Testis (tissue), 2 donors: ENCODE measurements at regions not wholly inside any gene's neighbourhood (a gene's known extent, or its start where the extent isn't known, plus 50 kb on each side); places are given as distances from the start of the nearest gene placed in this dataset.
A peak's percentile ranks its signal among the peaks of the same experiment; 100 is the strongest.

ENCODE experiments used
- DNase-seq: peaks from one replicate; pipeline ENCODE4 v3.0.0-alpha.2; 2019
- H3K27ac ChIP-seq, 2 donors: fragments of 200-600 bp; sonication (generic); one replicate each; pipeline ENCODE4 v1.5.1; 2019
- H3K27me3 ChIP-seq: fragments of 200-600 bp; sonication (generic); one replicate; pipeline ENCODE4 v1.5.1; 2019
- H3K36me3 ChIP-seq: fragments of 200-600 bp; sonication (generic); one replicate; pipeline ENCODE4 v1.5.1; 2017; ENCODE audit warnings: low read depth; ENCODE audit errors: missing control alignments
- H3K4me1 ChIP-seq: fragments of 200-600 bp; sonication (generic); one replicate; pipeline ENCODE4 v1.5.1; 2019
- H3K4me3 ChIP-seq, 2 donors: fragments of 200-600 bp; sonication (generic); one replicate each; pipeline ENCODE4 v1.5.1; 2017 to 2019
- H3K9me3 ChIP-seq: fragments of 200-600 bp; sonication (generic); one replicate; pipeline ENCODE4 v1.5.1; 2017
- CTCF ChIP-seq, 3 experiments: fragments of 450-650 bp in 2 of 3; fragments of 200-600 bp in 1 of 3; sonication (generic) in 1 of 3; IDR thresholded peaks; one replicate each; pipeline ENCODE4 v1.5.1; 2016 to 2019; ENCODE audit warnings: antibody characterized with exemption in 3 of 3, mild to moderate bottlenecking in 2 of 3, moderate library complexity in 1 of 3
- POLR2A ChIP-seq: fragments of 450-650 bp; IDR thresholded peaks from one replicate; pipeline ENCODE4 v1.6.1; 2017; ENCODE audit warnings: antibody characterized with exemption, mild to moderate bottlenecking, moderate library complexity
- WGBS, 2 donors: methylation state at CpG; one replicate each; pipeline ENCODE4 v1.1.5; 2018; 5-methylcytosine and 5-hydroxymethylcytosine counted together
- intact Hi-C: fragments of 100-400 bp; cut with DNase I; formaldehyde crosslinking; loops from one replicate; pipeline ENCODE4 v1.15.1; 2023; ENCODE audit warnings: low total_unique reads

- 84 to 94% methylated on average over 2 of the region's 2 CpGs for WGBS, 2 donors
- intact Hi-C loops, result no loop called here
These were observed 348.1 kb downstream of the ELAVL2 start for GRCh38 chr9:23477908-23478307.

GRCh38 chr9:23483566-23483965 lies 342.5 kb downstream of the ELAVL2 start:
- no peaks in the 10 kb centered on the region for H3K36me3 ChIP-seq
- no peaks in the 10 kb centered on the region for H3K4me1 ChIP-seq
- no peaks in the 10 kb centered on the region for H3K27me3 ChIP-seq
- no peak overlapping the region for H3K27ac ChIP-seq
- WGBS, 2 donors, result 79 to 91% methylated on average over 1 of the region's 1 CpG
- intact Hi-C loops, result no loop called here
- no peak overlapping the region for H3K4me3 ChIP-seq
- H3K9me3 ChIP-seq, result no peaks in the 10 kb centered on the region
- no peak for DNase-seq
- TF ChIP-seq POLR2A (no peak), CTCF (IDR thresholded peaks at IDR 0.05) (no peak)

More at GRCh38 chr9:23477908-23478307, 348.1 kb downstream of the ELAVL2 start:
- Histone ChIP-seq H3K4me1 (no peaks in the 10 kb centered on the region), H3K9me3 (no peaks in the 10 kb centered on the region), H3K27me3 (no peaks in the 10 kb centered on the region), H3K4me3 (no peak overlapping the region), H3K36me3 (no peaks in the 10 kb centered on the region), H3K27ac (no peak overlapping the region)
- TF ChIP-seq POLR2A, result no peak
- no peak for TF ChIP-seq CTCF (IDR thresholded peaks at IDR 0.05)
- no peak for DNase-seq

- DNase-seq, result no peak
- no peak for TF ChIP-seq POLR2A
- TF ChIP-seq CTCF (IDR thresholded peaks at IDR 0.05), result peak in 1 of 3 experiments; percentile 38
- Histone ChIP-seq H3K27me3 (no peaks in the 10 kb centered on the region), H3K27ac (no peak overlapping the region), H3K9me3 (no peaks in the 10 kb centered on the region), H3K36me3 (no peaks in the 10 kb centered on the region), H3K4me3 (no peak overlapping the region), H3K4me1 (no peaks in the 10 kb centered on the region)
- intact Hi-C loops, result no loop called here
- WGBS, 2 donors, result 61 to 64% methylated on average over 5 of the region's 5 CpGs
These were observed 333.7 kb downstream of the ELAVL2 start for GRCh38 chr9:23492126-23493002.

DNA sequence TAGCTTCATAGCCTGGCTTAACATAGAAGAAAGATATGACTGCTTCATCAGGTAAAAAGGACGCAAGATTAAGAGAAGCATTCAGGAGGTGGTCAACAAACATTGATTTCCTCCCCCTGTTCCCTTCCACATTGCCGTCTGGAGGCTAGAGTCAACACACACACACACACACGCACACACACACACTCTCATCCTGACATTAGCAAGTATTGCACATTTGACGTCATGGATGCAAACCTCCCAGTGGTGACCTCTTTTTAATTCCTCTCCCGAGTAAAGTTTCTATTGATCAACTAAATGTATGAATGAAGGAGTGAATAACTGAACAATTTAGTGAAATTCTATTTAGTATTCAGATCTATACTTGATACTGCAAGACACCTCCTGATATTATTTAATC lies 332.8 kb downstream of the ELAVL2 start:
- intact Hi-C loops, result no loop called here
- H3K36me3 ChIP-seq, result no peaks in the 10 kb centered on the region
- WGBS, 2 donors, result 76 to 83% methylated on average over 5 of the region's 5 CpGs
- no peaks in the 10 kb centered on the region for H3K27me3 ChIP-seq
- no peaks in the 10 kb centered on the region for H3K4me1 ChIP-seq
- H3K4me3 ChIP-seq, result no peak overlapping the region
- no peaks in the 10 kb centered on the region for H3K9me3 ChIP-seq
- no peak for TF ChIP-seq CTCF (IDR thresholded peaks at IDR 0.05)
- no peak for TF ChIP-seq POLR2A
- no peak for DNase-seq
- no peak overlapping the region for H3K27ac ChIP-seq
